Raji (cell line): ENCODE measurements at regions not wholly inside any gene's neighbourhood (a gene's known extent, or its start where the extent isn't known, plus 50 kb on each side); places are given as distances from the start of the nearest gene placed in this dataset.

ENCODE experiments used
- POLR2A ChIP-seq: IDR thresholded peaks from 2 replicates; pipeline ENCODE4 v1.6.1; 2011; ENCODE audit warnings: low read depth, low read length, control low read depth; ENCODE audit not compliant: insufficient read depth

DNA sequence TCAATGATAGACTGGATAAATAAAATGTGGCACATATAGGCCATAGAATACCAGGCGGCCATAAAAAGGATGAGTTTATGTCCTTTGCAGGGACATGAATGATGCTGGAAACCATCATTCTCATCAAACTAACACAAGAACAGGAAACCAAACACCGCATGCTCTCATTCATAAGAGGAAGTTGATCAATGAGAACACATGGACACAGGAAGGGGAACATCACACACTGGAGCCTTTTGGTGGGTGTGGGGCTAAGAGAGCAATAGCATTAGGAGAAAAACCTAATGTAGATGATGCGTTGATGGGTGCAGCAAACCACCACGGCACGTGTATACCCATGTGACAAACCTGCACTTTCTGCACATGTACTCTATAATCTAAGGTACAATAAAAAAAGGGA lies 883.4 kb upstream of the PRMT6 start:
- no peak for TF ChIP-seq POLR2A

DNA sequence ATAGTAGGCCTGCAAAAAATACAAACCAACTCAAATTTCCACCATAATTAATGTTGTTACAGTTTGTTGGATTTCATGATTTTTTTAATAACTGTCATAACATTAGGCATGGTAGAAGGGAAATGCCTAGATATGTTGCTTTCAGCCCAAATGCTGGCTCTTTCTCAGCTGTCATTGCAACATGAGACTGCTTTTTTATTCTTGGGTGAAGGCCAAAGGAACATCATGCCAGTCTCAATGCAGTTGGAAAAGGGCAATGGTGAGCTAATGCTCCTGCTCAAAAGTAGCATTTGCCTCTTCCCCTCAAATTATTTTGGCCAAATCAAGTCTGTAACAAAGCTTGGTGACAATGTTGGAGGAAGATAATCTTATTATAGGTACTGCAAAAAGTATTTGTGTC lies 877.7 kb upstream of the PRMT6 start:
- no peak for TF ChIP-seq POLR2A

DNA sequence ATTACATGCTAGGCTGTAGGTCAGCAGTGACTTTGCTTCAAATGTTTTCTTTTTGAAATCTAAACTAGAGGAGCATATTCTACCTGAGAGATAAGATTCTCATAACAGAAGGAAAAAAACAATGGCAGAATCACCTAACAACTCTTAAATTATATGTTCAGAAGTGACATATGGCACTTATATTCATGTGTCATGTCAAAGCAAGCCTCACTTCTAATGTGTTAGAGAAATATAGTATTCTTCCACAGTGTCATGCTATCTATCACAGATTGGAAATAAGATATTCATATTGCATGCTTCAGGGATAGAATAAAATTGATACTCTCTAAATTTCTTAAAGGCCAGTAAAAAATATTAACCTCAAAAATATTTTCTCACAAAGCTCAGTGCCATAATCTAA lies 874.6 kb upstream of the PRMT6 start:
- no peak for TF ChIP-seq POLR2A

DNA sequence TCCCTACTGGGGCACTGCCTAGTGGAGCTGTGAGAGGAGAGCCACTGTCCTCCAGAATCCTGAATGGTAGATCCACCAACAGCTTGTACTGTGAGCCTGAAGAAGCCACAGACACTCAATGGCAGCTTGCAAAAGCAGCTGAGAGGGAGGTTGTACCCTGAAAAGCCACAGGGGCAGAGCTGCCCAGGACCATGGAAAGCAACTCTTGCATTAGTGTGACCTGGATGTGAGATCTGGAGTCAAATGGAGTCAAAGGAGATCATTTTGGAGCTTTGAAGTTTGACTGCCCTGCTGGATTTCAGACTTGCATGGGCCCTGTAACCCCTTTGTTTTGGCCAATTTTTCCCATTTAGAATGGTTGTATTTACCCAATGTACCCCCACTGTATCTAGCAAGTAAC lies 871.4 kb upstream of the PRMT6 start:
- no peak for TF ChIP-seq POLR2A

DNA sequence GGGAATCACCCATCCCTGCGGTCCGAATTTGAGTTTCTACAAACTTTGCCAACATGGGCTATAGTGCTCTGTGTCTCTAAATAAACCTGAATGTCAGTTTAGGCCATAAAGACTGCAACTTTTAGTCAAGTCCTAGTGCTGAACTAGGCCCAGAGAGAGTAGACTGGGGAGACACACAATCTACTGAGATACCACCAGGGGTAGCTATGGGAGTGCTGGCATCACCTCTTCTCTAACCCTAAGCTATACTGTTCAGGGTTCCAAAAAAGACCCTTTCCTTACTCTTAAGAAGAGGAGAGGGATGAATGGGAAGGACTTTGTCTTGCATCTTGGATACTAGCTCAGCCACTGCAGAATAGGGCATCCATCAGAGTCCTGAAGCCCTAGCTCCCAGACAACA lies 866.7 kb upstream of the PRMT6 start:
- TF ChIP-seq POLR2A, result no peak

DNA sequence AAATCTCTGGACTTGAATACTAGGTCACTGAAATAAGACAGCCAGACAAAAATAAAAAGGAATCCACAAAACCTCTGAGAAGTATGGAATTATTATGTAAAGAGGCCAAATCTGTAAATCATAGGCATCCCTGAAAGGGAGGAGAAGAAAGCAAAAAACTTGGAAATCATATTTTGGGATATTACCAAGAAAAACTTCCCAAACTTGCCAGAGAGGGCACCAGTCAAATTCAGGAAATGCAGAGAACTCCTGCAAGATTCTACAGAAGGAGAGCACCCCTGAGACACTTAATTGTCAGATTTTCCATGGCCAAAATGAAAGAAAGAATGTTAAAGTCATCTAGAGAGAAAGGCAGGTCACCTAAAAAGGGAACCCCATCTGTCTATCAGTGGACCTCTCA lies 862.3 kb upstream of the PRMT6 start:
- TF ChIP-seq POLR2A, result no peak

DNA sequence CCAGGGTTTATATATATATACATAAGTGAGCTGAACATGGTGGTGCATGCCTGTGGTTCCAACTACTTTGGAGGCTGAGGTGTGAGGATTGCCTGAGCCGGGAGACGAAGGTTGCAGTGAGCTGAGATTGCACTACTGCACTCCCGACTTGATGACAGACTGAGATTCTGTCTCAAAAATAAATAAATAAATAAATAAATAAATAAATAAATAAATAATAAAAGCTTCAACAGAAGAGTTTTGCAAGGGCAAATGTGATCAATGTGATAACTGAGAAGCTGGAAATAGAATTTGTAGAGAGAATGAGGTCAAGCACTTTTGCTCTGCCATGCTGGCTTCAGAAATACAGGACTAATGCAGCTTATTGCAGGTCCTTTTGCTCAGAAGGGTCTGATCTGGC lies 855.8 kb upstream of the PRMT6 start:
- TF ChIP-seq POLR2A, result no peak

DNA sequence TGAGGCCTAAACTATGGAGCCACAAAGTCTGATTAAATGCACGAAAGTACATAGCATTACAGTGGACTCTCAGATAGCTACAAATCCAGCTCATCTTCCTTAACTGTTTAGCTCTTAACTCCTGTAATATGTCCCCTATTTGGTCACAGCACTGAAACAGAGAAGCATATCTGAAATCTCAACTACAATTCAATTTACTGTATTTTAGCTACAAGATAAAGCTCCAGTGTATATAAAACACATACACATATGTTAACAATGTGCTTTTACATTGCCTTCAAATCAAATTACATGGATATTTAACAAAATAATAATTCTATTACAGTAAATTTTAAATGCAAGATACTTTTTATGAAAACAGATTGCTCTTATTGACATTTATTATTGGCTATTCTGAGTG lies 849.3 kb upstream of the PRMT6 start:
- TF ChIP-seq POLR2A, result no peak

DNA sequence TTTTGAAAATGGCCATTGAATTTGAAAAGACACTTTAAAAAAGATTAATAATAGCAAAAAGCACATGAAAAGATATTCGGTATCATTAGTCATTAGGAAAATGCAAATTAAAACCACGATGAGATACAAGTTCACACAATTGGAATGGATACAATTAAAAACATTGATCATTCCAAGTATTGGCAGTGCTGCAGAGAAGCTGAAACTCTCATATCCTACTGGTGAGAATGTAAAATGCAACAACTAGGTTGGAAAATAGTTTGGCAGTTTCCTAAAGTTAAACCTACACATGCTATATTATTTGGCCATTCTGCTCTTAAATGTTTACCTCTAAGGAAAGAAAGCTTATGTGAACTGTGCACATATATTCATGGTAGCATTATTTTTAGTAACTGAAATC lies 838.7 kb upstream of the PRMT6 start:
- TF ChIP-seq POLR2A, result no peak

DNA sequence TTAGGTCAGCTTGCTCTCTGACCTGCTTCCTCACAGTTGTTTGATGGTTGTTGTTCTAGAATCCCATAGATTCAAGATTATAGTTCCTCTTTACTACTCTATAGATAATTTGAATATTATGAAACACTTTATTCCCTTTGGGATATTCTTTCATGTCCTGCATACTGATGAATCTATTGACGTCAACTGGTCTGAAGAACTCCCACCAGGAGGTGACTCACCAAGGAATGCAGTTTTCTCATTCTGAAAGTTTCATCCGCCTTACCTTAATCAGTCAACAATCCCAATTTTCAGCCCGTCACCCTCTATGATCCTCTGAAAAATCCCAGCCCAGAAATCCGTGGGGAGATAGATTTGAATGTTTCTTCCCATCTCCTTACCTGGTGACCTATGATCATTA lies 834.1 kb upstream of the PRMT6 start:
- no peak for TF ChIP-seq POLR2A

DNA sequence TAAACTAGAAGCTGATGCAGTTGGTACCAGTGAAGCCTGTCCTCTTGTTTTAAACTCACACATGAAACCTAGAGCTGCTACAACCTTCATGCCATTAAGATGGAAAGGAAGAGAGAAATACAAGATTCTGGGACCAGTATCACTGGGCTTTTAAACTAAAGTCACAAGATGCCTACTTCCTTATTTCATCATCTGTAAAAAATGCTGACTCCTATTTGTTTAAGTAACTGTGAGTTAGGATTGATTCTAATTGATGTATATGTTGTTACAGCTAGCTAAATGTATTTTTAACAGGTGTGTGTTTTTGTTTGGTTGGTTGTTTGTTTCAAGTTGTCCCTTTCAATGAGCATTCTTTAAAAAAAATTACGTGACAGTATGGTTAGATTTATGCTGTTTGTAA lies 833.3 kb upstream of the PRMT6 start:
- no peak for TF ChIP-seq POLR2A

DNA sequence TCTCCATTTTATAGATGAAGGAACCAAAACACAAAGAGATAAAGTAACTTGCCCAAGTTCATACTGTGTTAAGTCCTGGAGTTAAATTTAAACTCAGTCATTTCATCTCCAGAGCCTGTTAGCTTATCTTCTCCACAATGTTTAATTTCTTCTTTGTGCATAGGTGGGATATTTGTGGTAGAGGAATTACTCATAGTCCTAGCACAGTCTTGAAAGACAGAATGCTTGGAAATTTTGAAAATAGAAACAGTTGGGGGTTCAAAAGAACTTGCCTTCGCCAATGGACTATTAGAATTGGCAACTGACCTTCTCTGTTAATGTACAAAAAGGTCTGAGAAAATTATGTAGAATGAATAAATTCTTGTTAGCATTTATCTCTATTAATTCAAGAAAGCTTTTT lies 832.0 kb upstream of the PRMT6 start:
- no peak for TF ChIP-seq POLR2A

DNA sequence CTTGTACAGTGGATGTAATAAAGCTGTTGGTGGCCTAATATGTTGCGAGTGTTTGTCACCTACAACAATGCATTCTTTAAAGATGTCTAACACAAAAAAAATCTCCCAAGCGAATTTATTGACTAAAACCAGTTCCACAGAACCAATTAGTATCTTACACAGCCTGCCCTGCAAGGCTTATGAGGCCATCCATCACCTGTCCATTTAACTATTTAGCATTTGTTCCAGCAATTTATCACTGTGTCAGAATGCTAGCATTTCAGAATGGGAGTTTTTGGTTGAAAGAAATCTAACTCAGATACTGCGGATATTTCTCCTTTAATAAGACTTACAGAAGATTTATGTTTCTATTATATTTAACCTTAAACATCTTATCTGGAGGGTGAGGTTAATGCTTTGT lies 831.1 kb upstream of the PRMT6 start:
- TF ChIP-seq POLR2A, result no peak

DNA sequence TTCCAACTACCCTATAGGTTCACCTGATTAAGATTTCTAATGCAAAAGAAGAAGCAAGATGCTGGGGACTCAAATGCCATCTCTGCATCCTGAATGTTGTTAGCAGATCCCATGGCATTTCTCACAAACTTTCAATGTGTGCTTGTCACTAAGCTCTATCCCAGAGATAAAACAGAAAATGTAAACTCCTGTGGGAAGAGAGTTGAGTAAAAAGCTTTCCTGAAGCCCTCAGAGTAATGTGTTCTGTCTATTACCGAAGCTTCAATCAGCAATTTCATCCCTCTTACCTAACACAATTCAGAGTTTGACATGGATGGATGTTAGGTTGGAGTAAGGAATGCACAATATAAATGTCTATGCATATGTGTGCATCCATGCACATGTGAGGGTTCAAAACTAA lies 829.9 kb upstream of the PRMT6 start:
- no peak for TF ChIP-seq POLR2A

DNA sequence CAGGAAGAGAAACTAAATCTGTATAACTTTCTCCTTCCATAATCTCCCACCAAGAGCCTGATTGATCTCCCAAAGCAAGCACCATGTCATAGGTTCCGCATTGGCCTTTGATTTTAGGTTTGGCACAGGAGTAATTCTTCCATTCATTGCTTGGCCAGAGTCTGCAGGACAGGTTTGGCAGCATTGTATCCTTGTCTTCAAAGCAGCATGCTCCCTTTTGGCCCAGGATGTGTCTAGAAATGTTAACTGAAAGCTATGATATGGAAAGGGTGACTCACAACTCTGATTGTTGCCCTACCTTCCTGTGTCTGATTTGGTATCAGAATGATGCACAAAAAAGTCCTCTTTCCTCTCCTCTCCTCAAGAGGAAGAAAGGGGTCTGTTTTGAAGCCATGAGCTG lies 824.3 kb upstream of the PRMT6 start:
- TF ChIP-seq POLR2A, result no peak

DNA sequence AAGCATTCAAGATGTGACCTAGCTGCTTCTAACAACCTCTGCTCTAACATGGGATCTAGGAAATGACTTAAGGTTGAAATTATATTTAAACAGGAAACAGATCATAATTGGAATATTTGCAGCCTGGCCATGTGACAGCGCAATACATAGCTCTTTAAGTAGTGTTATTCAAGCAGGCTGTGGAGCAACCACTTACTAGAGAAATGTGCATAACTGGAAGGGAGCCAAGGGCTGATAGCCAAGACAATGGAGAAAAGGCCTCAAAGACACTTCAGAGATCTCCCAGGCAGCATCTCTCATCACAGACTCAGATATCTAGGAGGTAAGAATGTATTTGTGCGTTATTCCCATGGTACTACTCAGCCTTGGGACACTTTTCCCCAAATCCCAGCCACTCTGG lies 823.0 kb upstream of the PRMT6 start:
- TF ChIP-seq POLR2A, result no peak

DNA sequence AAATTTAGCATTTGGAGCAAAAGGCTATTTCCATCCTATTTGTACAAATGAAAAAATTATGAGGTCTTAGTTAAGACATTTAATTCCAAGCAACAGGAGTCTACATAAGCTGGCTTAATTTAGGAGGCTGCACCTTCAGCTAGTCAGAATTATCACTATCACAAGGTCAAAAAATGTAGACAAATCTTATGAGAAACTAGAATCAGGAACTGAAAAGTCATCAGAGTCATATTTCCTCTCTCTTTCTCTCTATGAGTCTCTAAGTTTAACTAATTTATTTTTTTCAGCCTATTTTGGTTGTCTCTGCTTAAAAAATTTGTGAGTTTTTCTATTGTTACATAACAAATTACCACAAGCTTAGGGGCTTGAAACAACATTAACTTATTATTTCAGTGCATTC lies 807.1 kb upstream of the PRMT6 start:
- no peak for TF ChIP-seq POLR2A

DNA sequence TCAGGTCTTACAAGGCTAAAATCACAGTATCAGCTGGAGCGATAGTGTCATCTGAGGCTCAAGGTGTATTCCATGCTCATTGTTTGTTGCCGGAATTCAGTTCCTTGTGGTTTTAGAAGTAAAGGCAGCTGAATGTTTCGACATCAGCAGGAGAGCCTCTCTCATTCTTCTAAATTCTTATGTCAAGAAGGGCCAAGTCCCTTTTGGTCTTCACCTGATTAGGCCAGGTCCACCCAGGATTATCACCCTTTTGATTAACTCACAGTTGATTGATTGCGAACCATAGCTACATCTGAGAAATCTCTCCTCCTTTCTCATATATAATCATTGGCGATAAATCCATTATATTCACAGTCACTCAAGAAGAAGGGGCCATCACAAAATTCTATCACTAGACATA lies 806.7 kb upstream of the PRMT6 start:
- no peak for TF ChIP-seq POLR2A

DNA sequence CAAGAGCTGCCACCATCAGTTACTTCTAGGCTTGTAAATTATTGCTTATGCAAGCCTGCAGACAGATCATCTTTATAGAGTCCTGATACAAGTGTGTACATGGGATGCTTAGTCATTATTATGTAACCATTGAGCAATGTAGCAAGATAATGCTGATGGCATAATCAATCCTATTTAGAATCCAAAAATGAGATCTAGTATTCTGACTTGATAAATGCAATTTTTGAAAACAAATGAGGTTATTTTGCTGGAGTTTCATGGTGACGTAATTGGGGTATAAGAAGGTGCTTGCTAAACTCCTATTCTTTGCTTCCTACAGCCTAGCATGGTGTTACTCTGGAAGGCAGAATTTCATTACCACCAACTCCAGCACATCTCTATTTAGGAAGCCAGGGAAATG lies 801.7 kb upstream of the PRMT6 start:
- no peak for TF ChIP-seq POLR2A

DNA sequence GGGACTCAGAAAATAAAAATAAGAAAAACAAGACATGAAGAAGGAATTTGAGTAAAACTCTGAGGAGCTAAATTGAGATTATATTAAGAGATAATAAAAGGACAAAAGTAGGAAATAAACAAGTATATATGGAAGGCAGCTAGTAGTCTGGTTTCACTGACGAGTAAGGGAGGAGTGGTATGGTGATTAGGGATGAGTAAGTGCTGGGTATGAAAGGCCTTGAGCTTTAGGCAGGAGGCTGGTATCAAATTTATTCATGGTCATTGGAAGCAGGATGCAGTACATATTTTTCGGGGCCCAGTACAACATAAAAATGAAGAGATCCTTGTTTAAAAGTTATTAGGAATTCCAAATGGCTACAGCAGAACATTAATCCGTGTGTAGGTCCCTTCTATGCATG lies 789.7 kb upstream of the PRMT6 start:
- no peak for TF ChIP-seq POLR2A
